DOHH2 (cell line): ENCODE measurements at regions not wholly inside any gene's neighbourhood (a gene's known extent, or its start where the extent isn't known, plus 50 kb on each side); places are given as distances from the start of the nearest gene placed in this dataset.

Experiments used
- H3F3A ChIP-seq: fragments of 200-600 bp; sonication (generic), shearing (Covaris generic); 2 replicates; pipeline ENCODE4 v1.6.0; 2016; ENCODE audit warnings: antibody characterized with exemption, mild to moderate bottlenecking; ENCODE audit not compliant: control insufficient read depth, insufficient read depth
- H3K27ac ChIP-seq: fragments of 200-600 bp; sonication (generic); 2 replicates; pipeline ENCODE4 v1.5.1; 2014; ENCODE audit warnings: low read depth, mild to moderate bottlenecking, low read length, moderate library complexity
- H3K27me3 ChIP-seq: fragments of 200-600 bp; sonication (generic); 2 replicates; pipeline ENCODE4 v1.6.1; 2014; ENCODE audit warnings: mild to moderate bottlenecking, low read length, mixed read lengths; ENCODE audit not compliant: control insufficient read depth
- H3K36me3 ChIP-seq: fragments of 200-600 bp; sonication (generic); 2 replicates; pipeline ENCODE4 v1.6.1; 2014; ENCODE audit warnings: mild to moderate bottlenecking, low read length, moderate library complexity, mixed read lengths; ENCODE audit not compliant: control insufficient read depth
- H3K4me1 ChIP-seq: fragments of 200-600 bp; sonication (generic); 2 replicates; pipeline ENCODE4 v1.6.1; 2014; ENCODE audit warnings: mild to moderate bottlenecking, low read length, mixed read lengths; ENCODE audit not compliant: control insufficient read depth
- H3K4me2 ChIP-seq: fragments of 200-600 bp; sonication (generic); 2 replicates; pipeline ENCODE4 v1.6.0; 2014; ENCODE audit warnings: mild to moderate bottlenecking, low read length, moderate library complexity
- H3K4me3 ChIP-seq: fragments of 200-600 bp; sonication (generic); 2 replicates; pipeline ENCODE4 v1.5.1; 2014; ENCODE audit warnings: mild to moderate bottlenecking, low read length, mixed read lengths
- H3K79me2 ChIP-seq: fragments of 200-600 bp; sonication (generic); 2 replicates; pipeline ENCODE4 v1.6.1; 2014; ENCODE audit warnings: mild to moderate bottlenecking, low read length, mixed read lengths; ENCODE audit not compliant: control insufficient read depth
- H3K9me2 ChIP-seq: fragments of 200-600 bp; sonication (generic); replicated peaks from 2 replicates; pipeline ENCODE4 v1.6.1; 2014; ENCODE audit warnings: mild to moderate bottlenecking, low read length, mixed read lengths; ENCODE audit not compliant: control insufficient read depth
- H3K9me3 ChIP-seq: fragments of 200-600 bp; sonication (generic); 2 replicates; pipeline ENCODE4 v1.6.1; 2014; ENCODE audit warnings: antibody characterized with exemption, low read length, mixed read lengths; ENCODE audit not compliant: control insufficient read depth, insufficient read depth
- H4K20me1 ChIP-seq: fragments of 200-600 bp; sonication (generic); 2 replicates; pipeline ENCODE4 v1.6.0; 2014; ENCODE audit warnings: low read depth, mild to moderate bottlenecking, antibody characterized with exemption, low read length, moderate library complexity; ENCODE audit not compliant: control insufficient read depth, insufficient read depth
- CTCF ChIP-seq: fragments of 200-600 bp; sonication (generic); IDR thresholded peaks from one replicate; pipeline ENCODE4 v1.5.1; 2014; ENCODE audit warnings: antibody characterized with exemption, mild to moderate bottlenecking, low read depth, low read length; ENCODE audit not compliant: poor library complexity, severe bottlenecking
- EZH2phosphoT487 ChIP-seq: fragments of 200-600 bp; sonication (generic); IDR thresholded peaks from 2 replicates; pipeline ENCODE4 v1.6.1; 2017; ENCODE audit warnings: borderline replicate concordance, mild to moderate bottlenecking, antibody characterized with exemption, low read length, moderate library complexity, mixed read lengths

- H3K4me2 ChIP-seq: no peak overlapping the region
- no peaks in the 10 kb centered on the region for H4K20me1 ChIP-seq
- no peaks in the 10 kb centered on the region for H3F3A ChIP-seq
- H3K27ac ChIP-seq: no peak overlapping the region
- H3K36me3 ChIP-seq: no peaks in the 10 kb centered on the region
- no peaks in the 10 kb centered on the region for H3K27me3 ChIP-seq
- H3K4me3 ChIP-seq: no peak overlapping the region
- TF ChIP-seq CTCF: no peak
- no peak for TF ChIP-seq EZH2phosphoT487
- no peaks in the 10 kb centered on the region for H3K4me1 ChIP-seq
- no peaks in the 10 kb centered on the region for H3K9me3 ChIP-seq
- no peaks in the 10 kb centered on the region for H3K79me2 ChIP-seq
- no peaks in the 10 kb centered on the region for H3K9me2 ChIP-seq
Observed at GRCh38 chr3:135329479-135329878, 534.4 kb downstream of the EPHB1 start.

GRCh38 chr3:135337192-135337591 lies 542.1 kb downstream of the EPHB1 start:
- Histone ChIP-seq H3K27me3 (no peaks in the 10 kb centered on the region), H3K9me3 (no peaks in the 10 kb centered on the region), H3K4me2 (no peak overlapping the region), H3K27ac (no peak overlapping the region), H3K9me2 (no peaks in the 10 kb centered on the region), H3K79me2 (no peaks in the 10 kb centered on the region), H3K4me1 (no peaks in the 10 kb centered on the region), H3F3A (no peaks in the 10 kb centered on the region), H3K36me3 (no peaks in the 10 kb centered on the region), H4K20me1 (no peaks in the 10 kb centered on the region), H3K4me3 (no peak overlapping the region)
- TF ChIP-seq EZH2phosphoT487 (no peak), CTCF (no peak)

GRCh38 chr3:135348690-135349089 lies 553.6 kb downstream of the EPHB1 start:
- Histone ChIP-seq H3F3A (no peaks in the 10 kb centered on the region), H3K79me2 (no peaks in the 10 kb centered on the region), H3K36me3 (no peaks in the 10 kb centered on the region), H3K9me2 (no peaks in the 10 kb centered on the region), H3K4me3 (no peak overlapping the region), H3K4me2 (no peak overlapping the region), H3K27me3 (no peaks in the 10 kb centered on the region), H3K27ac (no peak overlapping the region), H3K9me3 (no peaks in the 10 kb centered on the region), H4K20me1 (no peaks in the 10 kb centered on the region), H3K4me1 (no peaks in the 10 kb centered on the region)
- TF ChIP-seq EZH2phosphoT487: no peak
- no peak for TF ChIP-seq CTCF
